Effector memory CD4-positive, alpha-beta T cell (primary cell): ENCODE measurements at regions not wholly inside any gene's neighbourhood (a gene's known extent, or its start where the extent isn't known, plus 50 kb on each side); places are given as distances from the start of the nearest gene placed in this dataset.

Experiments used
- DNase-seq, 3 donors: peaks; one replicate each; pipeline ENCODE4 v3.0.0-alpha.2; 2020
- H3K27ac ChIP-seq: 2 replicates; pipeline ENCODE4 v1.7.0; 2013; ENCODE audit warnings: mild to moderate bottlenecking, low read length, moderate library complexity; ENCODE audit not compliant: insufficient read depth, poor library complexity, severe bottlenecking
- H3K27me3 ChIP-seq: replicated peaks from 2 replicates; pipeline ENCODE4 v1.7.0; 2013; ENCODE audit warnings: mild to moderate bottlenecking, low read length; ENCODE audit not compliant: insufficient read depth, control insufficient read depth, poor library complexity, severe bottlenecking
- H3K36me3 ChIP-seq: 2 replicates; pipeline ENCODE4 v1.7.0; 2013; ENCODE audit warnings: mild to moderate bottlenecking, low read length, moderate library complexity; ENCODE audit not compliant: control insufficient read depth, insufficient read depth
- H3K4me1 ChIP-seq: 2 replicates; pipeline ENCODE4 v1.7.0; 2013; ENCODE audit warnings: low read length, mild to moderate bottlenecking; ENCODE audit not compliant: control insufficient read depth, insufficient read depth, poor library complexity, severe bottlenecking
- H3K4me3 ChIP-seq: 2 replicates; pipeline ENCODE4 v1.7.0; 2013; ENCODE audit warnings: low read length, low read depth, mild to moderate bottlenecking; ENCODE audit not compliant: insufficient read depth, poor library complexity, severe bottlenecking
- H3K9me3 ChIP-seq: 2 replicates; pipeline ENCODE4 v1.7.0; 2013; ENCODE audit warnings: mild to moderate bottlenecking, low read length, moderate library complexity; ENCODE audit not compliant: control insufficient read depth

DNA sequence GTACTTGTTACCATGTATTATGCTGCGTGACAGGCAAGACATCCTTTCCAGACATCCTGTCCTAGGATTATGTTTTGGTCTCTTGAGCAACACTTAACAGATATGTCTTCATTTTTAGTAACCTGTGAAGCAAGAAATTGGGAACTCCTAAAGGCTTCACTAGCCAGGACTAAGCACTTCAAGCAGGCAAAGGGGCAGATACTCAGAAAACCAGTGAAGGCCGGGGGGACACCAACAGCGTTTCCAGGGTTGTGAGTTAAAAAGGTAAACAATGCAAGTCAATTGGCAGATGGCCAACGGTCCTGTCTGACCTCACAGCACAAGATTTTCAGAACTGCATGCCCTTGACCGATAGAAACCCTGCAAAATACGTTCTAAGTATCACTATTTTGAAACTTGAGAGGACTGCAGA lies 77.6 kb upstream of the SFMBT2 start:
- H3K27ac ChIP-seq = no peak overlapping the region

DNA sequence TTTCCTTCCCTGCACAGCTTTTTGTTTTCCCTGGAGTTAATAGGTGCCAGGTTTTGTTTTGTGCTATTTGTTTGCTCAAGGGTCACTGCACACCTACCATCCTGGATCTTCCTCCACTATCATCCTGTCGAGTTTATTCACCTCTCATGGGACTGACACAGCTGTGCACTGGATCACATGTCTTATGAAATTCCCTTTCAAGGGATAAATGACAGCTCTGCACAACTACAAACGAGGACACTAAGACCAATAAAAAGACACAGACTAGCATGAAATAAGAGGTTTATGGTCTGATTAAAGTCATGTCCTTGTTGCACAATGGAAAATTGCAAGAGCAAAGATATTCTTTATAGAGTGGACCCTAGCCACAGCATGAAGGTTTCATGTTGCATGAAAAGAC lies 76.7 kb upstream of the SFMBT2 start:
- Histone ChIP-seq H3K4me3 (no peak overlapping the region), H3K4me1 (peaks cover 25% of the 10 kb centered on the region)
- no peak for DNase-seq

More for the DNA sequence above, 77.6 kb upstream of the SFMBT2 start:
- H3K9me3 ChIP-seq = no peaks in the 10 kb centered on the region
- peaks cover 21% of the 10 kb centered on the region for H3K4me1 ChIP-seq
- no peak for DNase-seq
- H3K4me3 ChIP-seq = no peak overlapping the region
- no peaks in the 10 kb centered on the region for H3K27me3 ChIP-seq
- H3K36me3 ChIP-seq = no peaks in the 10 kb centered on the region

GRCh38 chr10:7486528-7486927 lies 75.7 kb upstream of the SFMBT2 start:
- no peaks in the 10 kb centered on the region for H3K36me3 ChIP-seq
- no peaks in the 10 kb centered on the region for H3K9me3 ChIP-seq
- H3K27ac ChIP-seq = no peak overlapping the region
- H3K4me1 ChIP-seq = peaks cover 28% of the 10 kb centered on the region
- no peaks in the 10 kb centered on the region for H3K27me3 ChIP-seq
- no peak overlapping the region for H3K4me3 ChIP-seq
- DNase-seq = no peak

More for the DNA sequence above, 76.7 kb upstream of the SFMBT2 start:
- Histone ChIP-seq H3K9me3 (no peaks in the 10 kb centered on the region), H3K27me3 (no peaks in the 10 kb centered on the region), H3K27ac (no peak overlapping the region), H3K36me3 (no peaks in the 10 kb centered on the region)

GRCh38 chr10:7485799-7486198 lies 75.0 kb upstream of the SFMBT2 start:
- no peaks in the 10 kb centered on the region for H3K36me3 ChIP-seq
- no peak for DNase-seq
- H3K27me3 ChIP-seq = no peaks in the 10 kb centered on the region
- no peak overlapping the region for H3K27ac ChIP-seq
- H3K9me3 ChIP-seq = no peaks in the 10 kb centered on the region
- H3K4me3 ChIP-seq = no peak overlapping the region
- H3K4me1 ChIP-seq = peaks cover 33% of the 10 kb centered on the region

DNA sequence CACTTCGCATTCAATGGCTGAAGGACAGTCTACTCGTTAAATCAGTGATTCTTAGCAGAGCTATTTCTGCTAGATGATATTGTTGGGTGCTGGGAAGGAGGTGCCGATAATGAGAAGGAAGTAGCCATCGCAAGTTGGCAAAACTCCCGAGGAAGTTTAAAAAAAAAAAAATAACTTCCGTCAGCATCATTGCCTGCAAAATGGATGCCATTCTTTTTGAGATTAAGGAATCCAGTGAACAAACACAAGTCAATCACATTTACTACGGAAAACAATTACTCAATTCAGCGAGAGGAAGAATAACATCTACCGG lies 74.4 kb upstream of the SFMBT2 start:
- H3K36me3 ChIP-seq = no peaks in the 10 kb centered on the region
- H3K27ac ChIP-seq = peak overlapping the region; percentile 57
- H3K27me3 ChIP-seq = no peaks in the 10 kb centered on the region
- peak overlapping the region; percentile 10 for H3K4me3 ChIP-seq
- no peak for DNase-seq
- no peaks in the 10 kb centered on the region for H3K9me3 ChIP-seq
- H3K4me1 ChIP-seq = peaks cover 39% of the 10 kb centered on the region

- Histone ChIP-seq H3K4me1 (peaks cover 39% of the 10 kb centered on the region), H3K27me3 (no peaks in the 10 kb centered on the region), H3K9me3 (no peaks in the 10 kb centered on the region), H3K27ac (peak overlapping the region; percentile 57), H3K36me3 (no peaks in the 10 kb centered on the region), H3K4me3 (peak overlapping the region; percentile 10)
- peak; percentile 10 to 31 (median 18) for DNase-seq
These were observed 73.8 kb upstream of the SFMBT2 start for GRCh38 chr10:7484456-7485243.

GRCh38 chr10:7483848-7484247 lies 73.0 kb upstream of the SFMBT2 start:
- Histone ChIP-seq H3K36me3 (no peaks in the 10 kb centered on the region), H3K27me3 (no peaks in the 10 kb centered on the region), H3K4me3 (no peak overlapping the region), H3K9me3 (no peaks in the 10 kb centered on the region), H3K27ac (peak overlapping the region; percentile 11), H3K4me1 (peaks cover 39% of the 10 kb centered on the region)
- no peak for DNase-seq

GRCh38 chr10:7482992-7483391 lies 72.2 kb upstream of the SFMBT2 start:
- Histone ChIP-seq H3K27me3 (no peaks in the 10 kb centered on the region), H3K27ac (no peak overlapping the region), H3K9me3 (no peaks in the 10 kb centered on the region), H3K4me1 (peaks cover 39% of the 10 kb centered on the region), H3K4me3 (no peak overlapping the region), H3K36me3 (no peaks in the 10 kb centered on the region)
- no peak for DNase-seq

- Histone ChIP-seq H3K4me1 (peaks cover 39% of the 10 kb centered on the region), H3K27ac (no peak overlapping the region), H3K9me3 (no peaks in the 10 kb centered on the region), H3K27me3 (no peaks in the 10 kb centered on the region), H3K36me3 (no peaks in the 10 kb centered on the region), H3K4me3 (no peak overlapping the region)
- DNase-seq = no peak
These were observed 70.5 kb upstream of the SFMBT2 start for GRCh38 chr10:7481368-7481765.

- no peaks in the 10 kb centered on the region for H3K27me3 ChIP-seq
- DNase-seq = no peak
- H3K4me3 ChIP-seq = no peak overlapping the region
- no peak overlapping the region for H3K27ac ChIP-seq
- H3K4me1 ChIP-seq = peaks cover 38% of the 10 kb centered on the region
- H3K36me3 ChIP-seq = no peaks in the 10 kb centered on the region
- no peaks in the 10 kb centered on the region for H3K9me3 ChIP-seq
These were observed 70.0 kb upstream of the SFMBT2 start for GRCh38 chr10:7480742-7481367.
